Ecto neural progenitor cell (in vitro differentiated cells): ENCODE measurements at regions not wholly inside any gene's neighbourhood (a gene's known extent, or its start where the extent isn't known, plus 50 kb on each side); places are given as distances from the start of the nearest gene placed in this dataset.
"Not testable (repeated sequence)": the region's sequence is repeated elsewhere in the genome, so short reads cannot be mapped to it uniquely, and the experiment has no call there.

Source experiments
- DNase-seq: peaks from one replicate; pipeline ENCODE4 v3.0.0-alpha.2; 2018; ENCODE audit warnings: low spot score

DNA sequence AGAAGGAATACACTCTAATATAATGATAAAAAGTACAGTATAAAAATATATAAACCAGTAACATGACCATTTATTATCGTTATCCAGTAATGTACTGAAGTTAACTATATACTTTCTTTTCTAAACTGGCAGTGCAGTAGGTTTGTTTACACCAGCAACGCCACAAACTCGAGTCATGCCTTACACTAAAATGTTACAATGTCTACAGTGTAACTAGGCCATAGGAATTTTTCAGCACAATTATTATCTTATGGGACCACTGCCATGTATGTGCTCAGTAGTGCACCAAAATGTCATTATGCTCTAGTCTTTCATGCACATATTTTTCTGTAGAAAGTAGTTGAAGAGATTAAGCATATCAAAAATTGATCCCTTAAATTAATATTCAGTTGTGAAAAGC lies 609.8 kb upstream of the BCHE start:
- no peak for DNase-seq

DNA sequence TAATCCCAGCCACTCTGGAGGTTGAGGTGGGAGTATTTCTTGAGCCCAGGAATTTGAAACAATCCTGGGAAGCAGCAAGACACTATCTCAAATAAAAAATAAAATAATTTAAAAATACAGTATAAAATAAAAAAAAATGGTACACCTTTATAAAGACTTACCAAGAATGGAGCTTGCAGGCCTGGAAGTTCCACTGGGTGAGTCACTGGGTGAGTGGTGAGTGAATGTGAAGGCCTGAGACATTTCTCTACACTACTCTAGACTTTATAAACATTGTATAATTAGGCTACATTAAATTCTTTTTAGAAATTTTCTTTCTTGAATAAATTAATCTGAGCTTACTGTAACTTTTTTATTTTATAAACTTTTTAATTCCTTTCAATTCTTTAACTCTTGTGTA lies 609.1 kb upstream of the BCHE start:
- no peak for DNase-seq

DNA sequence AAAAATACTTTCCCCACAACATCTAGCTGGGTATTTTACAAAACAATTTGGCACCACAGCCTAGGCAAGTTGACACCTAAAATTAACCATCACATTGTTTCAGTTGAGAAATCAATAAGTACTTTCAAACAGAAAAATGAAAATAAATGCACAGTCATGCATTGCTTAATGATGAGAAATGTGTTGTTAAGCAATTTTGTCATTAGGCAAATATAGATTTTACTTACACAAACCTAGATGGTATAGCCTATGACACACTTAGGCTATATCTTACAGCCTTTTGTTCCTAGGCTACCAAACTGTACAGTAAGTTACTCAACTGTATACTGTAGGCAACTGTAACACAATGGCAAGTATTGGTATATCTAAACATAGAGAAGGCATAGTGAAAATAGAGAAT lies 608.6 kb upstream of the BCHE start:
- no peak for DNase-seq

DNA sequence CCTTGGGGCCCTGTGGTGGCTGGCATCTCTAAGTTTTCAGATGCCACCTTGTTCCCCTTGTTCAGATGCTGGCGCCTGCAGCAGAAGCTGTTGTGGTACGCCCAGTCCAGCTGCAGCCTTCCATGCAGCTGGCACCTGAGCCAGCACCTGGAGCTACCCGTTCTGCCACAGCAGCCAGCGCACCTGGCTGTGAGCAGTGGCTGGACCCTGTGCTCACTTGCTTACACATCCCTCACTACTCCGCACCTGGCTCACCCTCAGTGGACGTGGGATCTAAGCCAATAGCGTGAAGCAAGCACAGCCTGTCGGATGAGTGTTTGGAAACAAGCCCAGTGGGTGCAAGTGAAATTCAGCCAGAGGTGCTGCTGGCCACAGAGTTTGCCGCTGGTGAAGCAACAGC lies 607.5 kb upstream of the BCHE start:
- no peak for DNase-seq

DNA sequence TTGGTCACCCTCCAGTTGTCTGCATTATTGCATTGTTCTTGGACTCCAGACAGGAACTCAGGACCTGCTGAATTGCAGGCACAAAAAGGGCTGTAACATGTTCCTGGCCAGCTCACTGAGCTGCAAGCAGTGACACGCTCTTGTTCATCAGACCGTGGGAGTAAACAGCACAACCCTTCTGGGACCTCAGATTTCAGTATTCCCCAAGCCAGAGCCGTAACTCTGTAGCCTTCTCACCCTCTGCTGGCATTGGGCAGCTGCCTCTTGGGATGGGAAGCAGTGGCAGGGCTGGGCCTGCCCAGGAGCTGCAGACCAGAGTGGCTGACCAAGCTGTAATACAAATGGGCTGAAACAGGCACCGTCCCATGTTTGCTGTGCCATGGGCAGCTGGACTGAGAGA lies 607.1 kb upstream of the BCHE start:
- DNase-seq = no peak

DNA sequence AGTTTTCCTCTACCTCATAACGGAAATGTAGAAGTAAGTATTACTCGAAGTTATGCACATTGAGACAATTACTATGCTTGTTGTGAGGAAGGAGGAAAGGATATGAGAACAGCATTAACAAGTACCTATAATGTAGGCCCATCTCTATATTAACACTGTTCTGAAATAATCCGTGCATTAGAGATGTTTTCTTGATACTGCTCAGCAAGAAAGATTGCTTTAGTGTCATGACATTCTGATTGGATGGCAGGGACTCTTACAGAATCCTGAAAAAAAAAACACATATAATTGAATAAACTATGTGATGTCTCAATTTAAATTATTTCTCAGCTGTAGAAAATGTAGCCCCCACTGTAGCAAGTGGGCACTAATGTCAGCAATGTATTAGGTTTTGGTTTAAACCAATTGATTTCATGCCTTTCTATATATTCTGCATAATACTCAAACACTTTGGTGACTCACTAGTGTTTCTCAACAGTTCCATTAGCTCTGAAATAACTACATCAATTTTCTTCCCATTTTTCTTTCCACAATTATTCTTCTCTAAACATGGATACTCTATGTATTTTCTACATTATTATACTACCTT lies 598.3 kb upstream of the BCHE start:
- DNase-seq = no peak

DNA sequence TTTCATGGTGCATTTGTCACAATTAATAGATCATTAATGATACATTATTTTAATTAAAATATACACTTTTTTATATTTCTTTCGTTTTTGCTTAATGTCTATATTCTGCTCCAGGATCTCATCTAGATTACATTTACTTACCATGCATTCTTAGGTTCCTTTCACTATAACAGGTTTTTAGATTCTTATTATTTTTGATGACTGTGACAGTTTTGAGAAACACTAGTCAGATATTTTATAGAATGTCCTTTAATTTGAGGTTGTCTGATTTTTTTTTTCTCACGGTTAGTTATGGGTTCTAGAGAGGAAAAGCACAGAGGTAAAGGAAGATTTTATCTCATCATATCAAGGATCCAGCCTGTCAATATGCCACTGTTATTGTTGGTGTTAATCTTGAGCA lies 595.8 kb upstream of the BCHE start:
- no peak for DNase-seq

DNA sequence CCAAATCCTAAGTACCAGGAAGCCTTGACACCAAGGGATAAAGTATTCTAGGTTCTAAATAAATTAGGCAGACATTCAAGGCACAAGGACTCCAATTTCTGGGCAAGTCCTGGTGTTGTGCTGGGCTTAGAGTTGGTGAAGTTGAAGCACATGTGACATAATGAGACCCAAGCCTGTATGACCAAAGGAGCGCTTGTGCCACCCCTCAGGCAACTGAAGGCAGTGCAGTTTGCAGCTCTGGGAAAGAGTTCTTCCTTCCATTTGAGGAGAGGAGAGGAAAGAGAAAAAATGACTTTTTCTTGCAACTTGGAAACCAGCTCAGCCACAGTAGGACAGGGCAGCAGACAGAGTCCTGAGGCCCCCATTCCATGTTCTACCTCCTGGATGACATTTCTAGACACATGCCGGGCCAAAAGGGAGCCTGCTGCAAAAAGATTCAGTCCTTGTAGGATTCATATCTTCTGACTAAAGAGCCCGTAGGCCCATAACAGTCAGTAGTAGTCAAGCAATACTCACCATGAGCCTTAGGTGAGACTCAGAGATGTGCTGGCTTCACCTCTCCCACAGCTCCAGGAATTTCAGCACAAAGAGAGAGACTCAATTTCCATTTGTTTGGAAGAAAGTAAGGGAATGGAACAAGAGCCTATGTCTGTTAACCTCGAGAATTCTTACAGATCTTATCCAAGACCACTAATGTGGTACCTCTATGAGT lies 588.8 kb upstream of the BCHE start:
- peak; percentile 51 for DNase-seq

DNA sequence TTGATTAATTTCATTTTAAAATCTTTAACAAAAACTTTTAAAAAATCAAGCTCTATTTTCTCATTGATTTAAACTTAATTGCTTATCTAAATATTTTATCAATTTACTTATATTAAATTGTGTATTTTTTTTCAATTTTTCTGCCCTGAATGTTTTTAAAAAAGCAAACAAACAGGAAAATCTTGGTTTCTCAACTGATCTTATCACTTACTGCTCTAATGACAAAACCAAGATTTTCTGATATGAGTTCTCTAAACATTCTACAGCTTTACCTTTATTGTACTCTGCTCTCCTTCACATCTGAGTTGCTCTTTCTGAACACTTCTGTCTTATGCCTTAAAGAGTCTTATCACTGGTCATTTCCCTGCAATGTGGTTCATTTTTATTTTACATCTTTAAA lies 587.8 kb upstream of the BCHE start:
- no peak for DNase-seq

DNA sequence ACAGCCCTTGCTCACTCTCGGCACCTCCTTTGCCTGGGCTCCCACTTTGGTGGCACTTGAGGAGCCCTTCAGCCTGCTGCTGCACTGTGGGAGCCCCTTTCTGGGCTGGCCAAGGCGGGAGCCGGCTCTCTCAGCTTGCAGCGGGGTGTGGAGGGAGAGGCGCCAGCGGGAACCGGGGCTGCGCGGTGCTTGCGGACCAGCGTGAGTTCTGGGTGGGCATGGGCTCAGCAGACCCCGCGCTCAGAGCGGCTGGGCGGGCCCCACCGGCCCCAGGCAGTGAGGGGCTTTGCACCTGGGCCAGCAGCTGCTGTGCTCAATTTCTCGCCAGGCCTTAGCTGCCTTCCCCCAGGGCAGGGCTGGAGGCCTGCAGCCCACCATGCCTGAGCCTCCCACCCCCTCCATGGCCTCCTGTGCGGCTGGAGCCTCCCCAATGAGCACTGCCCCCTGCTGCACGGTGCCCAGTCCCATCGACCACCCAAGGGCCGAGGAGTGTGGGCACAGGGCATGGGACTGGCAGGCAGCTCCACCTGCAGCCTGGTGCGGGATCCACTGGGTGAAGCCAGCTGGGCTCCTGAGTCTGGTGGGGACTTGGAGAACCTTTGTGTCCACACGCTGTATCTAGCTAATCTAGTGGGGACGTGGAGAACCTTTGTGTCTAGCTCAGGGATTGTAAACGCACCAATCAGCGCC lies 586.7 kb upstream of the BCHE start:
- not testable (repeated sequence) for DNase-seq

DNA sequence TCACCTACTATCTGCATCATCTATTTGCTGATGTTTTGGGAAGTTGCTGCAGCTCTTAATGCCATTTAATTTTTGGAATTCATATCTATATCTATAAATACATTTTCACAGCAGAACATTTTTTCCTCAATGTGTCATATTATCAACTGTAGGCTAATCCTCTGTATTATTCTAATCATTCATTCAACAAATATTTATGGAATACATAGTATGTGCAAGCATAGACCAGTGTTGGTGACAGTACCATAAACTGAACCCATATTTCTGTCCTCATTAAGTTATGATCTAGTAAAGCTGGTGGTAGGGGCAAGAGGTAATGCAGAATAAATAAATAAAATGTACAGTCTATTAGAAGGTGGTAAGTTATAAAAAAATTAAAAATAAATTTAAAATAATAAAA lies 585.3 kb upstream of the BCHE start:
- no peak for DNase-seq

DNA sequence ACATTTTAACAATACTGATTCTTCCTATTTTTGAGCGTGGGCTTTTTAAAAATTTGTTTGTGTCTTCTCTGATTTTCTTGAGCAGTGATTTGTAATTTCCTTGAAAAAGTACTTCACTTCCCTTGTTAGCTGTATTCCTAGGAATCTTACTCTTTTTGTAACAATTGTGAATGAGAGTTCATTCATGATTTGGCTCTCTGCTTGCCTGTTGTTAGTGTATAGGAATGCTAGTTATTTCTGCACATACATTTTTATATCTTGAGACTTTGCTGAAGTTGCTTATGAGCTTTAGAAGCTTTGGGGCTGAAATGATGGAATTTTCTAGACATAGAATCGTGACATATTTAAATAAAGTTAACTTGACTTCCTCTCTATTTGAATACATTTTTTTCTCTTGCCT lies 582.8 kb upstream of the BCHE start:
- no peak for DNase-seq

DNA sequence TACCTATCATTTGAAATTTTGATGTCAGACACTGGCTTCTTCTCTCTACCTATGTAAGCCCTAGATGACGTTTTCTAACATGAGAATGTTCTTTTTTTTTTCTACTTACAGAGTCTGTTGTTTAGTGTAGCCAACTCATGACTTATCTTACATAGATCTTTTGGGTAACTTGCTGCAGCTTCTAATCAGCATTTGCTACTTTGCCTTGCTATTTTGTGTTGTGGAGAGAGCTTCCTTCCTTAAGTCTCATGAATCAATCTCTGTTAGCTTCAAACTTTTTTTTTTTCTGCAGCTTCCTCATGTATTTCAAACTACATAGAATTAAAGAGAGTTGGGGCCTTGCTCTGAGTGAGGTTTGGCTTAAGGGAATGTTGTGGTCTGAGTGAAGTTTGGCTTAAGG lies 568.7 kb upstream of the BCHE start:
- no peak for DNase-seq

DNA sequence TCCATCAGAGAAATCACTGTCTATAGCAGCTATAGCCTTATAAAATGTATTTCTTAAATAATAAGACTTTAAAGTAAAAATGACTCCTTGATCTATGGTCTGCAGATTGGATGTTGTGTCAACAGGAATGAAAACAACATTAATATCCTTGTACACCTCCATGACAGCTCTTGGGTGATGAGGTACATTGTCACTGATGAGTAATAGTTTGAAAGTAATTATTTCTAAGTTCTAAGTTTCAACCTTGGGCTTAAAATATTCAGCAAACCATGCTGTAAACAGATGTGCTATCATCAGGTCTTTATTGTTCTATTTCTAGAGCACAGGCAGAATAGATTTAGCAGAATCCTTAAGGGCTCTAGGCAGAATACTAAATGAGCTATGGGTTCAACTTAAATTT lies 568.2 kb upstream of the BCHE start:
- no peak for DNase-seq

DNA sequence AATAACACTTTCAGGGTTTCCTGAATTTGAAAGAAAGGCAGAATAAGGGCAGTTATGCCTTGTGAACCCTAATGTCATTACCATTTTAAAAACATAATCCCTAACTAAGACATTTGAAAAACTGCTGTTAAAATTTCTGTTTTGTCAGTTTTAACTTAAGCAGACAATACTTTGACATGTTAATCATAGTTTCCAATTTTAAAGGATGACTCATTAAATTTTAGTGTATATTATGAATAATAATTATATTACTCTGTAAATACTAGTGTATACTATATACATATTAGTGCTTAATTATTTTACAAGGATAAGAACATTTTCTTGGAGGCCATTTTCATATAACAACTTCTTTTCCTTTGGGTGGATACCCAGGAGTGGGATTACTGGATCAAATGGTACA lies 553.1 kb upstream of the BCHE start:
- no peak for DNase-seq

DNA sequence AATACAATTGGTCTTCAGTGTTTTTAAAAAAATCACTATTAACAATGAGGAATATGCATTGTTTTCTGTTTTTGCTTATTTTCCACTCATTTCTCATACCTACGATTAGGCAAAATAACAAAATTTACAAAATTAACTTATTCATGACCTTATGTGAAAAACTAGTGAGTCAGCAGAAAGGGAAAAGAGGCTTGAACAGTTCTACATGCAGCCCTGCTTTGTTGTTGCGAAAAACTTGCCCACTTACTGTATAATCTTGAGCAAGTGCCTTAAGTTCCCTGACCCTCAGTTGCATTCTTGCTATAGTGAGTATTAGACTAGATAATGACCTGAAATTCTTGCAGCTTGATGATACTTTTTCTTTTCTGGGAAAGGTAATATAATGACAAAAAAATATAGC lies 551.1 kb upstream of the BCHE start:
- no peak for DNase-seq

DNA sequence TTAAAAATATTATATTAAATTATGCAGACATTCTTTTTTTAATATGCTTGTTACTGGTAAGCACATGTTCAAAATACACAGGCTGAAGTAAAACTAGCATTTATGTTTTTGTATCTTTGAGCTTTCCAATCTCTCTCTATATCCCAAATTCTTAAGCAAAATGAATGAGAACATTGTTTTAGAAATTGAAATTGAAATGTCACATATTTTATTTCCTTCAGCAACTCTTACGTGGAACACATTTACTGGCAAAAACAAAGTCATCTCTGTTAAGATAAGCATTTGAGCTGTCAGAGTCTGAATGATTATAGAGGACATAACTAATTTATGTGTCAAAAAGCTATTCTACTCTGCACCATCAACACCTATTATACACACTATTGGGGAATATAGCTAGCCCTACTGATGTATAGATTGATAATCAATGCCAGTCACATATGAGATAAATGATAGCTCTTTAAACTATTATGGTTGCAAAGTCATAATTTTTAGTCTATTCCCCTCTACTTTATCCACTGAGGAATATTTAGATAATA lies 535.4 kb upstream of the BCHE start:
- DNase-seq = no peak

DNA sequence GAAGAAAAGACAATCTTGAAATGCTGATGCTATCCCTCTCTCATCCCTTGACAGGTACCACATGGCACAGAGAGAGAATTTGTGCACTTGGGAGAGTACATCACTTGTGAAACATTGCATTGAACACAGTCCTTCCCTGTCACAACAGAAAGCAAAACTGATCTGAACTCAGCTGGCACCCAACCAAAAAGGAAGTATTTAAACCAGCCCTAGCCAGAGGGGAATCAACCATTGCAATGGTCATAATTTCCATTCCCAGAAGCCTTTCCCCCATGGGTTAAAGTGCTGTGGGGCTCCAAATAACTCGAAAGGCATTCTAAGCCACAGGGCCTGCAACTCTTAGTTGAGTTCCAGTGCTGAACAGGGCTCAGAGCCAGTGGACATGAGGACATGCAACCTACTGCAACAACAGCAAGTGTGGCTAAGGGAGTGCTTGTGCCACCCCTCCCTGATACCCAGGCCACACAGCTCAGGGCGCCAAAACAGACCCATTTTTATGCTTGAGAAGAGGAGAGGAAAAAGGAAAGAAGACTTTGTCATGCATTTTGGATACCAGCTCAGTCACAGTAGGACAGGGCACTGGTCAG lies 530.8 kb upstream of the BCHE start:
- DNase-seq = no peak

DNA sequence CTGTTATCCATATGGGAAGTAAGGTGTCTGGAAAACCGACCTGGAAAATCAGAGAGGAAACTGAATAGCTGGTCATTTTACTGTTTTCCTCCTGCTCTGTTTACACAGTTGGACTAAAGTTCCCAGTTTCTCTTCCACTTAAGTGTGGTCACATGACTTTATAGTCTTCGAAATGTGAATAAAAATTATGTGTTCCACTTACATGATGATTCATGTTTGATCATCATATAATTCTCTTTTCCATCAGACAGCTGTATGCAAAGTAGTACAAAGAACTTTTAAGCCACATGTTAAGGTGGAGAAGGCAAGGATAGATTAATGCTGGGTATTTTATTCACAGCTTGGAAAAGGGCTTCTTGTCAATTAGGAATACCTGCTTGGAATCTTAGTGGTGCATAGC lies 525.5 kb upstream of the BCHE start:
- DNase-seq = no peak

DNA sequence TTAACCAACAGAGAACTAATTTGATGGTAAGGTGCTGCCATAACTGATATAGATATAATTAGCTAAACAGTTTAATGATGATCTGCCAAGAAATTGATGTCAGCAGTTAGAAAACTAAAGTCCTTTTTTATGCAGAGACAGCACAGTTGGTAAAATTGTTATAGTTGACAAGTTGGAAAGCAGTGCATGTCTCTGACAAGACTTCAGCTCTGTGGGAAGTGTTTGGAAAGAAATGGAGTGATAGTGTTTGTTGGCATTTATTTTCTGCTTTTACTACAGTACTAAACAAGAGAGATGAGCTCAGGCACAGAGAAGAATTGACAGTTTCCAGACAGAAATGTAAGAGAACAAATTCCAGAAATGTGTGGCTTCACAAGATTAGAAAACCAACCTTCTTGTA lies 523.5 kb upstream of the BCHE start:
- DNase-seq = no peak

DNA sequence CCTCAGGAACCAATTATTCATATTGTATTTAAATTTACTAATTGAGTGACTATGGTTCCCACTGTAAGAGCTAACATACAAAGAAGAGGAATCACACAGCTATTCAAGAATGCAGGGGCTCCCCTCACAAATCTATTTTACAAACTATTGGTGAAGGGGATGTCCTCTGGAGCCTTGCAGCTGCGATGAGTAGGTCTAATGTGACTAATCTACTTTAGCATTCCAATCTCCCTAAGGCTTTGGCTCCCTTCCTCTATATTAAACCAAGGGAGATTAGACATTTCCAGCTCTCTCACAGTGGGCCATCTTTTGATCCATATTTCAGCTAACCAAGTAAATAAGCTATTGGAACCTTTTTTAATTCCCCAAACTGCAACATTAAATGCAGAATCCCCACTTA lies 514.2 kb upstream of the BCHE start:
- DNase-seq = no peak

DNA sequence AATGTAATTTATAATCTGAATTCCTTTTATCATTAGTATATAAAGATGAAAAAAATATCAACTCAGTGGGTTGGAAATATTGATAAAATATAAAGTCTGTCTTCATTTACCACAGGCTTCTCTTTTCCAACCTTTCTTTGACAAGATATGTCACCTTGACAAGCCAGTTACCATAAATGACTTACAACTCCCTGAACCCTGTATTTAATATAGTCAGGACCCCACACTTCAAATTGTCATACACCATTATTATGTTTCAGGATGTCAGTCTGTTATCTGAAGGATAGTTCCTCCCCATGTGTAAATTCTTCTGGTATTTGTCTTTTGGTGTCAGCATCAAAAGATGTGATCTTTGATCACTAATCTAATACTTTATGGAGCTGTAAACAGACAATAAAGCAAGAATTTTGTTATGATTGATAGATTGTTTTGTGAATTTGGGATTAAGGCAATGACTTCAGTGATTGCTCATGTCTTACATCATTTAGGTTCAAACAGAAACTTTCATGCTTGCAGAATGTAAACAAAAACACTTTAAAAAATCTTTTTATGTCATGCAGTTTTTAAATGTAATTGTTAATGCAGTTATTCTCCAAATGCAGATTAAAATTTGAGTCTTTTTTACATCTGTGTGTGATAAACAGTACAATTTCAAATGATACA lies 503.5 kb upstream of the BCHE start:
- no peak for DNase-seq

DNA sequence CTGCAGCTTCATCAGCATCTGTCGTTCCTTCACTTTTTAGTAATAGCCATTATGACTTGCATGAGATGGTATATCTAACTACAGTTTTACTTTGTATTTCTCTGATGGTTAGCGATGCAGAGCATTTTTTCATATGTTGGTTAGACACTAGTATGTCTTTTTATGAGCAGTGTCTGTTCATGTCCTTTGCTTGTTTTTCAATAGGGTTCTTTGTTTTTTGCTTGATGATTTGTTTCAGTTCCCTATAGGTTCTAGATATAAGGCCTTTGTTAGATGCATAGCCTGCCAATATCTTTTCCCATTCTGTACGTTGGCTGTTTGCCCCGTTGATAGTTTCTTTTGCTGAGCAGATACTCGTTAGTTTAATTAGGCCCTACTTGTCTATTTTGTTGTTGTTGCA lies 487.2 kb upstream of the BCHE start:
- DNase-seq = no peak
